ENCODE measurements at regions not wholly inside any gene's neighbourhood (a gene's known extent, or its start where the extent isn't known, plus 50 kb on each side); places are given as distances from the start of the nearest gene placed in this dataset.

GRCh38 chr9:79264511-79265355, 307.0 kb upstream of the TLE4 start:
- no peak overlapping the region for H3K4me3 ChIP-seq (ENCODE audit: low read length)
- ChIA-PET CTCF (no interaction called here), POLR2A (no interaction called here)
- H3K9me3 ChIP-seq (ENCODE audit: low read length) = no peaks in the 10 kb centered on the region
- peaks cover 4% of the 10 kb centered on the region for H3K27me3 ChIP-seq (ENCODE audit: insufficient read depth, low read length, poor library complexity, severe bottlenecking)
- H3K4me3 Mint-ChIP-seq = no peak overlapping the region
- H3K4me1 ChIP-seq (ENCODE audit: insufficient read depth, low read length) = no peaks in the 10 kb centered on the region
- peaks cover 5 to 26% of the 10 kb centered on the region in 2 donors for H3K27me3 Mint-ChIP-seq
- no peak overlapping the region for H3K27ac ChIP-seq (ENCODE audit: low read depth, low read length)
- peaks cover 0 to 2% (median 0%) of the 10 kb centered on the region in 5 donors for H3K9me3 Mint-ChIP-seq
- DNase-seq = no peak
- no peaks in the 10 kb centered on the region for H3K36me3 ChIP-seq (ENCODE audit: insufficient read depth, low read length)
- H3K27ac Mint-ChIP-seq = no peak overlapping the region
- no peaks in the 10 kb centered on the region for H3K4me1 Mint-ChIP-seq
- no peaks in the 10 kb centered on the region for H3K36me3 Mint-ChIP-seq

- Histone ChIP-seq H3K4me1 (ENCODE audit: insufficient read depth, low read length) (no peaks in the 10 kb centered on the region), H3K9me3 (ENCODE audit: low read length) (no peaks in the 10 kb centered on the region), H3K27me3 (ENCODE audit: insufficient read depth, low read length, poor library complexity, severe bottlenecking) (peaks cover 4% of the 10 kb centered on the region), H3K27ac (ENCODE audit: low read depth, low read length) (no peak overlapping the region), H3K4me3 (ENCODE audit: low read length) (no peak overlapping the region), H3K36me3 (ENCODE audit: insufficient read depth, low read length) (no peaks in the 10 kb centered on the region)
- Mint-ChIP-seq H3K9me3 (peaks cover 0 to 2% (median 0%) of the 10 kb centered on the region in 5 donors), H3K27ac (no peak overlapping the region), H3K4me1 (no peaks in the 10 kb centered on the region), H3K4me3 (no peak overlapping the region), H3K36me3 (no peaks in the 10 kb centered on the region), H3K27me3 (peaks cover 1 to 19% of the 10 kb centered on the region in 2 donors)
- DNase-seq = no peak
- ChIA-PET CTCF (no interaction called here), POLR2A (no interaction called here)
These were observed 304.8 kb upstream of the TLE4 start for GRCh38 chr9:79266986-79267385.

- no peaks in the 10 kb centered on the region for H3K4me1 ChIP-seq (ENCODE audit: insufficient read depth, low read length)
- H3K27ac ChIP-seq (ENCODE audit: low read depth, low read length) = no peak overlapping the region
- H3K36me3 ChIP-seq (ENCODE audit: insufficient read depth, low read length) = no peaks in the 10 kb centered on the region
- CTCF ChIA-PET = no interaction called here
- H3K4me1 Mint-ChIP-seq = no peaks in the 10 kb centered on the region
- H3K27me3 ChIP-seq (ENCODE audit: insufficient read depth, low read length, poor library complexity, severe bottlenecking) = peaks cover 4% of the 10 kb centered on the region
- POLR2A ChIA-PET = no interaction called here
- H3K9me3 ChIP-seq (ENCODE audit: low read length) = no peaks in the 10 kb centered on the region
- no peak overlapping the region for H3K4me3 Mint-ChIP-seq
- no peak for DNase-seq
- H3K27ac Mint-ChIP-seq = no peak overlapping the region
- H3K36me3 Mint-ChIP-seq = no peaks in the 10 kb centered on the region
- no peak overlapping the region for H3K4me3 ChIP-seq (ENCODE audit: low read length)
- H3K9me3 Mint-ChIP-seq = peaks cover 0 to 2% (median 0%) of the 10 kb centered on the region in 5 donors
- peaks cover 1 to 14% of the 10 kb centered on the region in 2 donors for H3K27me3 Mint-ChIP-seq
These were observed 303.0 kb upstream of the TLE4 start for GRCh38 chr9:79268806-79269205.

GRCh38 chr9:79273311-79273710, 298.5 kb upstream of the TLE4 start:
- Histone ChIP-seq H3K27ac (ENCODE audit: low read depth, low read length) (no peak overlapping the region), H3K9me3 (ENCODE audit: low read length) (no peaks in the 10 kb centered on the region), H3K36me3 (ENCODE audit: insufficient read depth, low read length) (no peaks in the 10 kb centered on the region), H3K4me3 (ENCODE audit: low read length) (no peak overlapping the region), H3K27me3 (ENCODE audit: insufficient read depth, low read length, poor library complexity, severe bottlenecking) (no peaks in the 10 kb centered on the region), H3K4me1 (ENCODE audit: insufficient read depth, low read length) (no peaks in the 10 kb centered on the region)
- H3K4me1 Mint-ChIP-seq = no peaks in the 10 kb centered on the region
- peaks cover 0 to 2% (median 0%) of the 10 kb centered on the region in 5 donors for H3K9me3 Mint-ChIP-seq
- peaks cover 4 to 5% of the 10 kb centered on the region in 2 donors for H3K27me3 Mint-ChIP-seq
- H3K4me3 Mint-ChIP-seq = no peak overlapping the region
- H3K36me3 Mint-ChIP-seq = no peaks in the 10 kb centered on the region
- DNase-seq = no peak
- peak overlapping the region in 1 of 8 donors; percentile 69 for H3K27ac Mint-ChIP-seq
- CTCF ChIA-PET = no interaction called here
- POLR2A ChIA-PET = no interaction called here

GRCh38 chr9:79279356-79279755, 292.4 kb upstream of the TLE4 start:
- Mint-ChIP-seq H3K36me3 (no peaks in the 10 kb centered on the region), H3K4me3 (no peak overlapping the region), H3K9me3 (peaks cover 0 to 2% (median 0%) of the 10 kb centered on the region in 5 donors), H3K4me1 (no peaks in the 10 kb centered on the region), H3K27me3 (peaks cover 0 to 15% of the 10 kb centered on the region in 2 donors), H3K27ac (no peak overlapping the region)
- CTCF ChIA-PET = no interaction called here
- Histone ChIP-seq H3K4me3 (ENCODE audit: low read length) (no peak overlapping the region), H3K27me3 (ENCODE audit: insufficient read depth, low read length, poor library complexity, severe bottlenecking) (no peaks in the 10 kb centered on the region), H3K36me3 (ENCODE audit: insufficient read depth, low read length) (no peaks in the 10 kb centered on the region), H3K4me1 (ENCODE audit: insufficient read depth, low read length) (no peaks in the 10 kb centered on the region), H3K27ac (ENCODE audit: low read depth, low read length) (no peak overlapping the region), H3K9me3 (ENCODE audit: low read length) (no peaks in the 10 kb centered on the region)
- POLR2A ChIA-PET = no interaction called here
- no peak for DNase-seq

- H3K4me3 ChIP-seq (ENCODE audit: low read length) = no peak overlapping the region
- H3K36me3 Mint-ChIP-seq = no peaks in the 10 kb centered on the region
- H3K27ac ChIP-seq (ENCODE audit: low read depth, low read length) = no peak overlapping the region
- ChIA-PET POLR2A (no interaction called here), CTCF (no interaction called here)
- H3K9me3 ChIP-seq (ENCODE audit: low read length) = no peaks in the 10 kb centered on the region
- peaks cover 0 to 15% of the 10 kb centered on the region in 2 donors for H3K27me3 Mint-ChIP-seq
- H3K4me1 Mint-ChIP-seq = no peaks in the 10 kb centered on the region
- DNase-seq = no peak
- H3K4me3 Mint-ChIP-seq = no peak overlapping the region
- no peaks in the 10 kb centered on the region for H3K27me3 ChIP-seq (ENCODE audit: insufficient read depth, low read length, poor library complexity, severe bottlenecking)
- no peaks in the 10 kb centered on the region for H3K36me3 ChIP-seq (ENCODE audit: insufficient read depth, low read length)
- H3K9me3 Mint-ChIP-seq = peaks cover 0 to 2% (median 0%) of the 10 kb centered on the region in 5 donors
- no peaks in the 10 kb centered on the region for H3K4me1 ChIP-seq (ENCODE audit: insufficient read depth, low read length)
- no peak overlapping the region for H3K27ac Mint-ChIP-seq
These were observed 291.1 kb upstream of the TLE4 start for GRCh38 chr9:79280691-79281090.

GRCh38 chr9:79284081-79284480, 287.7 kb upstream of the TLE4 start:
- CTCF ChIA-PET = no interaction called here

GRCh38 chr9:79286992-79287707, 284.6 kb upstream of the TLE4 start:
- no peaks in the 10 kb centered on the region for H3K9me3 ChIP-seq (ENCODE audit: low read length)
- no peaks in the 10 kb centered on the region for H3K4me1 Mint-ChIP-seq
- no peak for DNase-seq
- POLR2A ChIA-PET = no interaction called here
- no peaks in the 10 kb centered on the region for H3K27me3 ChIP-seq (ENCODE audit: insufficient read depth, low read length, poor library complexity, severe bottlenecking)
- no peaks in the 10 kb centered on the region for H3K27me3 Mint-ChIP-seq
- no peaks in the 10 kb centered on the region for H3K36me3 ChIP-seq (ENCODE audit: insufficient read depth, low read length)
- H3K36me3 Mint-ChIP-seq = no peaks in the 10 kb centered on the region
- no peak overlapping the region for H3K27ac ChIP-seq (ENCODE audit: low read depth, low read length)
- no peaks in the 10 kb centered on the region for H3K4me1 ChIP-seq (ENCODE audit: insufficient read depth, low read length)
- CTCF ChIA-PET = no interaction called here
- H3K4me3 Mint-ChIP-seq = no peak overlapping the region
- H3K4me3 ChIP-seq (ENCODE audit: low read length) = no peak overlapping the region
- H3K27ac Mint-ChIP-seq = no peak overlapping the region
- no peaks in the 10 kb centered on the region for H3K9me3 Mint-ChIP-seq

More at GRCh38 chr9:79284081-79284480, 287.7 kb upstream of the TLE4 start:
- no peak overlapping the region for H3K4me3 Mint-ChIP-seq
- Histone ChIP-seq H3K4me3 (ENCODE audit: low read length) (no peak overlapping the region), H3K36me3 (ENCODE audit: insufficient read depth, low read length) (no peaks in the 10 kb centered on the region), H3K9me3 (ENCODE audit: low read length) (no peaks in the 10 kb centered on the region), H3K27ac (ENCODE audit: low read depth, low read length) (no peak overlapping the region), H3K27me3 (ENCODE audit: insufficient read depth, low read length, poor library complexity, severe bottlenecking) (no peaks in the 10 kb centered on the region), H3K4me1 (ENCODE audit: insufficient read depth, low read length) (no peaks in the 10 kb centered on the region)
- POLR2A ChIA-PET = no interaction called here
- no peak for DNase-seq
- H3K27ac Mint-ChIP-seq = no peak overlapping the region
- H3K9me3 Mint-ChIP-seq = no peaks in the 10 kb centered on the region
- no peaks in the 10 kb centered on the region for H3K4me1 Mint-ChIP-seq
- no peaks in the 10 kb centered on the region for H3K36me3 Mint-ChIP-seq
- H3K27me3 Mint-ChIP-seq = peaks cover 0 to 10% of the 10 kb centered on the region in 2 donors
